ENCODE measurements at regions not wholly inside any gene's neighbourhood (a gene's known extent, or its start where the extent isn't known, plus 50 kb on each side); places are given as distances from the start of the nearest gene placed in this dataset.

- peak; percentile 25 for TF ChIP-seq CTCF (conservative IDR thresholded peaks at IDR 0.05; ENCODE audit: low read depth, low read length)
- DNase-seq (ENCODE audit: low read depth), result no peak
- no peak overlapping the region for H3K4me3 ChIP-seq (ENCODE audit: low read depth, low read length)
These were observed 542.4 kb upstream of the FAM241A start for GRCh38 chr4:111602848-111603247.

- no peak for DNase-seq (ENCODE audit: low read depth)
- H3K4me3 ChIP-seq (ENCODE audit: low read depth, low read length), result no peak overlapping the region
- no peak for TF ChIP-seq CTCF (conservative IDR thresholded peaks at IDR 0.05; ENCODE audit: low read depth, low read length)
These were observed 540.1 kb upstream of the FAM241A start for GRCh38 chr4:111605111-111605510.

- no peak for DNase-seq (ENCODE audit: low read depth)
- H3K4me3 ChIP-seq (ENCODE audit: low read depth, low read length), result no peak overlapping the region
- TF ChIP-seq CTCF (conservative IDR thresholded peaks at IDR 0.05; ENCODE audit: low read depth, low read length), result no peak
These were observed 534.6 kb upstream of the FAM241A start for GRCh38 chr4:111610681-111611080.

GRCh38 chr4:111618908-111619307 lies 526.3 kb upstream of the FAM241A start:
- no peak overlapping the region for H3K4me3 ChIP-seq (ENCODE audit: low read depth, low read length)
- TF ChIP-seq CTCF (conservative IDR thresholded peaks at IDR 0.05; ENCODE audit: low read depth, low read length), result no peak

GRCh38 chr4:111628437-111628836 lies 516.8 kb upstream of the FAM241A start:
- TF ChIP-seq CTCF (conservative IDR thresholded peaks at IDR 0.05; ENCODE audit: low read depth, low read length), result no peak
- DNase-seq (ENCODE audit: low read depth), result no peak

More at GRCh38 chr4:111618908-111619307, 526.3 kb upstream of the FAM241A start:
- no peak for DNase-seq (ENCODE audit: low read depth)

GRCh38 chr4:111630705-111631104 lies 514.5 kb upstream of the FAM241A start:
- peak; percentile 51 for TF ChIP-seq CTCF (conservative IDR thresholded peaks at IDR 0.05; ENCODE audit: low read depth, low read length)
- H3K4me3 ChIP-seq (ENCODE audit: low read depth, low read length), result no peak overlapping the region
- no peak for DNase-seq (ENCODE audit: low read depth)

More at GRCh38 chr4:111628437-111628836, 516.8 kb upstream of the FAM241A start:
- H3K4me3 ChIP-seq (ENCODE audit: low read depth, low read length), result no peak overlapping the region

GRCh38 chr4:111631215-111631999 lies 513.8 kb upstream of the FAM241A start:
- no peak overlapping the region for H3K4me3 ChIP-seq (ENCODE audit: low read depth, low read length)
- DNase-seq (ENCODE audit: low read depth), result no peak
- peak; percentile 72 for TF ChIP-seq CTCF (conservative IDR thresholded peaks at IDR 0.05; ENCODE audit: low read depth, low read length)
